ENCODE measurements at regions not wholly inside any gene's neighbourhood (a gene's known extent, or its start where the extent isn't known, plus 50 kb on each side); places are given as distances from the start of the nearest gene placed in this dataset.

GRCh38 chr1:38297246-38297645 lies 250.7 kb upstream of the POU3F1 start:
- no peak for ATAC-seq
- intact Hi-C loops (cut with micrococcal nuclease): no loop called here
- DNase-seq: no peak

GRCh38 chr1:38296047-38296446 lies 249.5 kb upstream of the POU3F1 start:
- no peak for ATAC-seq
- no peak for DNase-seq
- intact Hi-C loops (cut with micrococcal nuclease): no loop called here

GRCh38 chr1:38293567-38293966 lies 247.0 kb upstream of the POU3F1 start:
- DNase-seq: no peak
- ATAC-seq: no peak
- intact Hi-C loops (cut with micrococcal nuclease): no loop called here

- no peak for ATAC-seq
- no peak for DNase-seq
- intact Hi-C loops (cut with micrococcal nuclease): no loop called here
Observed at GRCh38 chr1:38292969-38293368, 246.4 kb upstream of the POU3F1 start.

GRCh38 chr1:38291906-38292521 lies 245.4 kb upstream of the POU3F1 start:
- DNase-seq (no peak), ATAC-seq (peak; percentile 56)
- intact Hi-C loops (cut with micrococcal nuclease): no loop called here

GRCh38 chr1:38291336-38291735 lies 244.7 kb upstream of the POU3F1 start:
- intact Hi-C loops (cut with micrococcal nuclease): no loop called here
- DNase-seq (no peak), ATAC-seq (no peak)

- ATAC-seq (no peak), DNase-seq (no peak)
- intact Hi-C loops (cut with micrococcal nuclease): no loop called here
Observed at GRCh38 chr1:38289034-38289433, 242.4 kb upstream of the POU3F1 start.

- DNase-seq: no peak
- no peak for ATAC-seq
- intact Hi-C loops (cut with micrococcal nuclease): no loop called here
Observed at GRCh38 chr1:38287547-38287946, 241.0 kb upstream of the POU3F1 start.

GRCh38 chr1:38287036-38287435 lies 240.4 kb upstream of the POU3F1 start:
- intact Hi-C loops (cut with micrococcal nuclease): no loop called here
- ATAC-seq (no peak), DNase-seq (no peak)

GRCh38 chr1:38285807-38286530 lies 239.4 kb upstream of the POU3F1 start:
- intact Hi-C loops (cut with micrococcal nuclease): no loop called here
- DNase-seq: no peak

GRCh38 chr1:38284953-38285352 lies 238.4 kb upstream of the POU3F1 start:
- DNase-seq (no peak), ATAC-seq (peak; percentile 14)
- intact Hi-C loops (cut with micrococcal nuclease): no loop called here

More at GRCh38 chr1:38285807-38286530, 239.4 kb upstream of the POU3F1 start:
- no peak for ATAC-seq

- intact Hi-C loops (cut with micrococcal nuclease): no loop called here
- no peak for DNase-seq
- no peak for ATAC-seq
Observed at GRCh38 chr1:38283696-38284470, 237.3 kb upstream of the POU3F1 start.

- intact Hi-C loops (cut with micrococcal nuclease): no loop called here
- DNase-seq (no peak), ATAC-seq (no peak)
Observed at GRCh38 chr1:38279148-38279547, 232.6 kb upstream of the POU3F1 start.

GRCh38 chr1:38277646-38278045 lies 231.1 kb upstream of the POU3F1 start:
- DNase-seq (no peak), ATAC-seq (no peak)
- intact Hi-C loops (cut with micrococcal nuclease): no loop called here

GRCh38 chr1:38275960-38276359 lies 229.4 kb upstream of the POU3F1 start:
- intact Hi-C loops (cut with micrococcal nuclease): no loop called here
- DNase-seq: no peak
- ATAC-seq: no peak

- DNase-seq (no peak), ATAC-seq (no peak)
- intact Hi-C loops (cut with micrococcal nuclease): no loop called here
Observed at GRCh38 chr1:38274974-38275373, 228.4 kb upstream of the POU3F1 start.

GRCh38 chr1:38273196-38273804 lies 226.7 kb upstream of the POU3F1 start:
- DNase-seq (no peak), ATAC-seq (no peak)
- intact Hi-C loops (cut with micrococcal nuclease): no loop called here

- DNase-seq: no peak
- intact Hi-C loops (cut with micrococcal nuclease): no loop called here
- no peak for ATAC-seq
Observed at GRCh38 chr1:38272515-38272914, 225.9 kb upstream of the POU3F1 start.

GRCh38 chr1:38270849-38271633 lies 224.4 kb upstream of the POU3F1 start:
- no peak for DNase-seq
- no peak for ATAC-seq
- intact Hi-C loops (cut with micrococcal nuclease): no loop called here

Data from left ventricle myocardium superior (tissue), 1 donor.